GM10248 (cell line): ENCODE measurements at regions not wholly inside any gene's neighbourhood (a gene's known extent, or its start where the extent isn't known, plus 50 kb on each side); places are given as distances from the start of the nearest gene placed in this dataset.

Experiments used
- CTCF ChIA-PET: fragments of 300-600 bp; sonication (Branson Sonifier 250); formaldehyde crosslinking; extraction: SDS; loops from one replicate; lab custom pipeline; 2021; ENCODE audit warnings: antibody characterized with exemption; lab: Yijun Ruan, JAX
- POLR2A ChIA-PET: fragments of 350-650 bp; sonication (Branson Sonifier 250); formaldehyde crosslinking; extraction: SDS; loops from one replicate; lab custom pipeline; 2020; ENCODE audit warnings: antibody characterized with exemption; lab: Yijun Ruan, JAX
- DNase-seq: peaks from one replicate; pipeline ENCODE4 v3.0.0; 2012; ENCODE audit errors: extremely low spot score
- CTCF ChIP-seq: IDR thresholded peaks from 2 replicates; pipeline ENCODE4 v1.5.1; 2012; ENCODE audit warnings: mild to moderate bottlenecking, low read depth; ENCODE audit errors: extremely low read depth, missing control alignments, control extremely low read depth

GRCh38 chr18:40473221-40474029 lies 1481.6 kb upstream of the PIK3C3 start:
- no peak for DNase-seq
- ChIA-PET POLR2A (no interaction called here), CTCF (interaction anchor here (1.4 kb wide), 1 partner anchor 10 kb away, joined by 4 read pairs; no protein-coding TSS in a partner anchor)
- TF ChIP-seq CTCF, result no peak

- POLR2A ChIA-PET, result no interaction called here
- no peak for TF ChIP-seq CTCF
- no peak for DNase-seq
- CTCF ChIA-PET, result no interaction called here
Measured at GRCh38 chr18:40470723-40471122, 1484.3 kb upstream of the PIK3C3 start.

GRCh38 chr18:40469851-40470250 lies 1485.2 kb upstream of the PIK3C3 start:
- DNase-seq, result no peak
- ChIA-PET POLR2A (no interaction called here), CTCF (no interaction called here)
- no peak for TF ChIP-seq CTCF

- no peak for TF ChIP-seq CTCF
- DNase-seq, result no peak
- CTCF ChIA-PET, result no interaction called here
- POLR2A ChIA-PET, result no interaction called here
Measured at GRCh38 chr18:40469316-40469715, 1485.7 kb upstream of the PIK3C3 start.

GRCh38 chr18:40464032-40464431 lies 1491.0 kb upstream of the PIK3C3 start:
- ChIA-PET POLR2A (no interaction called here), CTCF (interaction anchor here (1.4 kb wide), 1 partner anchor 9 kb away, joined by 4 read pairs; no protein-coding TSS in a partner anchor)
- TF ChIP-seq CTCF, result no peak
- DNase-seq, result no peak

GRCh38 chr18:40453903-40454302 lies 1501.1 kb upstream of the PIK3C3 start:
- CTCF ChIA-PET, result interaction anchor here (1.1 kb wide), 1 partner anchor 12 kb away, joined by 3 read pairs; no protein-coding TSS in a partner anchor
- no peak for DNase-seq

More at GRCh38 chr18:40453903-40454302, 1501.1 kb upstream of the PIK3C3 start:
- POLR2A ChIA-PET, result no interaction called here
- no peak for TF ChIP-seq CTCF
